Spinal cord (tissue), 9 donors: ENCODE measurements at regions not wholly inside any gene's neighbourhood (a gene's known extent, or its start where the extent isn't known, plus 50 kb on each side); places are given as distances from the start of the nearest gene placed in this dataset.

ENCODE experiments used
- DNase-seq, 6 donors: peaks; one replicate each; pipeline versions ENCODE4 v3.0.0 to v3.0.0-alpha.2; 2013 to 2015; ENCODE audit warnings: low spot score in 6 of 6, low read depth in 4 of 6
- H3K27ac ChIP-seq: one replicate; pipeline ENCODE4 v1.5.1; 2013; ENCODE audit warnings: low read depth, low read length, control low read depth
- H3K27me3 ChIP-seq: one replicate; pipeline ENCODE4 v1.6.1; 2013; ENCODE audit warnings: low read length; ENCODE audit not compliant: control insufficient read depth, insufficient read depth
- H3K36me3 ChIP-seq: one replicate; pipeline ENCODE4 v1.6.1; 2013; ENCODE audit warnings: low read length; ENCODE audit not compliant: control insufficient read depth, insufficient read depth
- H3K4me1 ChIP-seq: one replicate; pipeline ENCODE4 v1.6.1; 2013; ENCODE audit warnings: low read length; ENCODE audit not compliant: control insufficient read depth, insufficient read depth
- H3K4me3 ChIP-seq: one replicate; pipeline ENCODE4 v1.5.1; 2013; ENCODE audit warnings: low read depth, low read length, control low read depth
- H3K9me3 ChIP-seq: one replicate; pipeline ENCODE4 v1.6.1; 2013; ENCODE audit warnings: low read length; ENCODE audit not compliant: control insufficient read depth, insufficient read depth
- WGBS: methylation state at CpG from one replicate; pipeline ENCODE4 v1.1.5; 2013; ENCODE audit warnings: missing lambda C conversion rate; ENCODE audit not compliant: insufficient coverage; 5-methylcytosine and 5-hydroxymethylcytosine counted together
- donor health status: healthy.

DNA sequence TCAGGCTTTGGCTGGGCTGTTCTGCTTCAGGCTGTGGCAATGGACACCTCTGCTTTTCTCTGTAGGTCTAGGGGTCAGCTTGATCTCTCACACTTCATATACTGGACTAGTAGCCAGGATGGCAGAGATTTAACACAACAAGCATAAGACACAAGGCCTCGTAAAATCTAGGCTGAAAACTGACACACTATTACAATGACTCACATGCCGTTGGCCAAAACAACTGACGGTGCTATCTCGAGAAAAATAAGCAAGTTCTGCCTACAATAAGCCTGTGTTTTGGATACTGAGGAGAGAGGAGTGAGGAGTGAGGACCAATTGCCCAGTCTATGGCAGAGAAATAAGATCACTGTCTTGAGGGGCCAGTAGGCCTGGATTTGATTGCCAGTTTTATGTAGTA is 840.7 kb upstream of the ADAMTS5 start:
- Histone ChIP-seq H3K27me3 (no peaks in the 10 kb centered on the region), H3K4me1 (no peaks in the 10 kb centered on the region), H3K9me3 (no peaks in the 10 kb centered on the region), H3K4me3 (no peak overlapping the region), H3K27ac (no peak overlapping the region), H3K36me3 (no peaks in the 10 kb centered on the region)
- 94% methylated on average over 2 of the region's 4 CpGs for WGBS
- DNase-seq, result no peak

DNA sequence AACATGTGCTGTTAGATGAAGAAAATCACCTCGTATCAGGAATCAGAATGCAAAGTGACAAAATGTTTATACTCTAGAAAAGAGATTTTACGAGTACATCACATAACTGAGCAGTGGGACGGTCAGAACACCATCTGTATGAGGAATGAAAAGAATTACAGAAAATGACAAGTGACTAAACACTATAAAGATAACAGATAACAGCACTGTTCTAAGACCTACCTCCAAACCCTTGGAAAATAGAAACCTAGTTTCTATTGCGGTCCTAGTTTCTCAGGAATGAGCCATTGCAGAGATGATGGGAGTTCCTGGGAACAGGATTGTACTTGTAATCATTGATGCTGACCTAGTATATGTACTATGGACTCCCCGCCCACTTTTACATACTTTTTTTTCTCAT is 839.4 kb upstream of the ADAMTS5 start:
- H3K27me3 ChIP-seq, result no peaks in the 10 kb centered on the region
- H3K27ac ChIP-seq, result no peak overlapping the region
- no peaks in the 10 kb centered on the region for H3K36me3 ChIP-seq
- no peaks in the 10 kb centered on the region for H3K4me1 ChIP-seq
- no CpG with 5 or more reads among the region's 5 CpGs for WGBS
- no peaks in the 10 kb centered on the region for H3K9me3 ChIP-seq
- H3K4me3 ChIP-seq, result no peak overlapping the region
- DNase-seq, result no peak

DNA sequence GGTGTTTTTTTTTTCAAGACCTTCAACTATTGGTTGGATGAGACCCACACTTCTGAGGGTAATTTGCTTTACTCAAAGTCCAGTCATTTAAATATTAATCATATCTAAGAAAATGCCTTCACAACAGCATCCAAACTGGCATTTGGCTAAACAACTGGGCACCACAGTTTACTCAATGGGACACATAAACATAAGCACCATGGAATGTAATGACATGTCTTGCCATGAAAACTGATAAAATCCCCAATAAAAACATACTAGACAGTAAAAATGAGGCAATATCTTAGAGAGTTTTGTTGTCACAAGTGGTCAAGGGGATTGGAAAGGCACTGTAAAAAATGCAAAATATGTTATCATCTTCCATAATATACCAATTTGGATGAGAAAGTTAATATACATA is 838.8 kb upstream of the ADAMTS5 start:
- Histone ChIP-seq H3K4me1 (no peaks in the 10 kb centered on the region), H3K27ac (no peak overlapping the region)

DNA sequence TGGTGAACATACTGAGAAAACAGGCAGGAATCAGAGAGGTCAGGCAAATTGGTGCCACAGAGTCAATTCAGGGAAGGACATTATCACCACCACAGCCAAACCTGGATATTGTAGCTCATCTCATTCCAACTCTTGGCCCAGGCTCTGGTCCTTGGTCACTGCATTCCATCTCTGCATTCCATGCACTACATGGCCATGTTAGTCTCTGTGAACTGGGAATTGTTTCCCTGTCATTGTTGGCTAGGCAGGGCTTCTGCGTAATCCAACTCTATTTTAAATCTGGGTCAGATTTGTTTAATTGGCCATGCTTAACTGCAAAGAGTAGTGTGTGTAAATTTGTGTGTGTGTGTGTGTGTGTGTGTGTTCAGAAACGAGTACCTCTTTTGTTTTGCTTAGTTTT is 837.6 kb upstream of the ADAMTS5 start:
- no peak for DNase-seq
- Histone ChIP-seq H3K36me3 (no peaks in the 10 kb centered on the region), H3K27me3 (no peaks in the 10 kb centered on the region), H3K9me3 (no peaks in the 10 kb centered on the region), H3K4me1 (no peaks in the 10 kb centered on the region), H3K4me3 (no peak overlapping the region), H3K27ac (no peak overlapping the region)
- WGBS, result 58% methylated on average over 2 of the region's 2 CpGs

More for the DNA sequence above, 838.8 kb upstream of the ADAMTS5 start:
- Histone ChIP-seq H3K9me3 (no peaks in the 10 kb centered on the region), H3K27me3 (no peaks in the 10 kb centered on the region), H3K36me3 (no peaks in the 10 kb centered on the region), H3K4me3 (no peak overlapping the region)
- no peak for DNase-seq

DNA sequence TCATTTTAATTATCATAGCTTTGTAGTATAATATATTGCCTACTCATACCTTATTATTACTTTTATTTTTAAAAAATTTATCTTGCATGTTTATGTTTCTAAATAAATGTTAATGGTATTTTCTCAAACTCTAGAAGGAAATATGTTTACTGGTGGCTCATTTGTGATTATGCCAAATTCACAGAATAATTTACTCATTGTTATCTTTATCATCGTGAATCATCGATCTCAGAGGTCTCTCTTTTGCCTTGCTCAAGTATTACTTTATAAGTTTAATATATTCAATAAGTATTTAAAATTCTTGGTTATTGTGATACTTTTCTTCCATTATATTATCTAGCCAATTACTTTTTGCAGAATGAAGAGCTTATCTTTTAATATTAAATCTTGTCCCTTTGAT is 836.7 kb upstream of the ADAMTS5 start:
- H3K4me1 ChIP-seq, result no peaks in the 10 kb centered on the region
- no CpG with 5 or more reads among the region's 2 CpGs for WGBS
- H3K27ac ChIP-seq, result no peak overlapping the region
- DNase-seq, result no peak
- no peak overlapping the region for H3K4me3 ChIP-seq
- no peaks in the 10 kb centered on the region for H3K36me3 ChIP-seq
- no peaks in the 10 kb centered on the region for H3K27me3 ChIP-seq
- no peaks in the 10 kb centered on the region for H3K9me3 ChIP-seq

DNA sequence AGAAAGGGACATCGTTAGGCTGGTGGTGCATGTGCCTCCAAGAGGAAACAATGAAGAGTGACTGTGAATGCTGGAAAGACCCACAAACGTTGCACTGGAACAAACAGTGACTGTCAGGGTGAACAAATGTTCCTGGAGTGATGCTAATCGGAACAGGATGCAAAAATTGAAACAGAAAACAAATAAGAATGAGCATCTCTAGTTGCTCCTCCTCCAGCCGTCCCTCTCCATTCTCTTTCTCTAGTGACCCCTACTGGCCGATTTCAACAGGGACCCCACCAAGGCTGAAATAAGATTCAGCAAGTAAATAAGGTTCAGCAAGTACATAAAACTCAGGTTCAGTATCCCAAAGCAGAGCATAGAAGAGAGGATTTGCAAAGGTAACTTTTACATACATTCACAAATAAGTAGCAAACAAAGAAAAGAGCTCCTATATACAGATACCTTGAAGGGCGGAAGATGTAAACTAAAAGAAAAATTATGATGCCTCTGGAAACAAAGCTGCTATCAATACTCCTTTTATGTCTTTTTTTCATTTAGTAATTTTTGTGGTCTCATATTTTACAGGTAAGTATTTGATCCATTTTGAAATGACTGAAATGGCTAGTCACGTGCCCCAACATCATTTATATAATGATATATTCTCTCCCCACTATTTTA is 836.1 kb upstream of the ADAMTS5 start:
- H3K9me3 ChIP-seq, result no peaks in the 10 kb centered on the region
- H3K27ac ChIP-seq, result no peak overlapping the region
- DNase-seq, result peak in 2 of 6 donors; percentile 18 to 19
- no peaks in the 10 kb centered on the region for H3K27me3 ChIP-seq
- no peaks in the 10 kb centered on the region for H3K4me1 ChIP-seq
- no peaks in the 10 kb centered on the region for H3K36me3 ChIP-seq
- no peak overlapping the region for H3K4me3 ChIP-seq
- 47% methylated on average over 3 of the region's 7 CpGs for WGBS

DNA sequence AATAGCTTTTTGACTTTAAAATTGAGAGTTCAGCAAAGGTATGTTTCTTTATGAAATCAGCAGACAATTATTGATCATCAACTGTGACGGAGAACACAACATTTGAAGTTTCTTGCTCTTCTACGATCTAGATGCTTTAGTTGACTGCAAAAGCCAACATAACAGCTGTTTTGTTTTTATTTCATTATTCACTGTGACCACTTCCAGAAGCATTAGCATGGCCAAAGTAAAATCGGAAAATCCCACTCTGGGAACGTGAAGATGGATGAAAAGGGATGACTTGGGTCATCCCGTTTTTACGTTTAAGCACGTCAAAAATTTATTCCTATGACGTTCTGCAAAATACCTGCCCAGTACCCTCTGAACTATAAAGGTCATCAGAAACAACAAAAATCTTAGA is 833.0 kb upstream of the ADAMTS5 start:
- no peaks in the 10 kb centered on the region for H3K9me3 ChIP-seq
- H3K4me1 ChIP-seq, result no peaks in the 10 kb centered on the region
- no peaks in the 10 kb centered on the region for H3K27me3 ChIP-seq
- no peak overlapping the region for H3K27ac ChIP-seq
- no peaks in the 10 kb centered on the region for H3K36me3 ChIP-seq
- DNase-seq, result no peak
- H3K4me3 ChIP-seq, result no peak overlapping the region
- 80% methylated on average over 2 of the region's 8 CpGs for WGBS

DNA sequence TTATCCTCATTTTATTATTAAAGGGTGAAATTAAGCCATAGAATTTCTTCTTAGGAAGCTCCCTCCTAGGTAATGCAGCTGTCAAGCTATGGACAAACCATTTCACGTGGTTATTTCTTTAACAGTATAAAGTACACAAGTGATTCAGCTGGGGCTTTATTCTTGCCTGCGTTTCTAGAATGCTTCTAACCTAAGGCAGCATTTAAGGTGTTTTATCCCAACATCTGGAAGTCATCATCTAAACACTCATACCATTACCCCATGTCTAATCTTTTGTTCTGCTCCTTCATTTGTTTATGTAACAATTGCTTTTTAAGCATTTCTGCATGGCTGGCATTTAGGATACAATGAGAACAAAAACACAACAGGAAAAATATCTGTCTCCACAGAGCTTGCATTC is 829.2 kb upstream of the ADAMTS5 start:
- H3K27ac ChIP-seq, result no peak overlapping the region
- WGBS, result no CpG with 5 or more reads among the region's 2 CpGs
- no peaks in the 10 kb centered on the region for H3K36me3 ChIP-seq
- no peaks in the 10 kb centered on the region for H3K4me1 ChIP-seq
- no peaks in the 10 kb centered on the region for H3K27me3 ChIP-seq
- no peak overlapping the region for H3K4me3 ChIP-seq
- peak in 1 of 6 donors; percentile 10 for DNase-seq
- no peaks in the 10 kb centered on the region for H3K9me3 ChIP-seq

DNA sequence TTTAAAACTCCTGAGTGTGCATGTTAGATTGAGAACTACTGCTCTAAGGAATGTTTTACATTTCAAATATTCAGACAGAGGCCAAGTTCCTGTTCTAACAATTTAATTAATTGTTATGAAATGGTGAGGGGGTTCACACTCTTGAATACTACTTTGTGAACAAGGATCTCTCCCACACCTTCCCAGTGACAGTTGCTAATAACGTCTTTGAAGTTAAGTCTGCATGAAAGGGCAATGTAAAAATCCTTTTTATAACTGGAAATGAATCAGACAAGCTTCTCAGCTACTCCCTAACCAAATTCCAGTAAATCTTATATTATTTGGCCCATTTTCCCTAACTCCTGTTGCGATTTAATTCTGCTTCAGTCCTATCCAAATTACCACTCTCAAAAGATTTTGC is 828.5 kb upstream of the ADAMTS5 start:
- no peaks in the 10 kb centered on the region for H3K4me1 ChIP-seq
- no peaks in the 10 kb centered on the region for H3K36me3 ChIP-seq
- H3K27me3 ChIP-seq, result no peaks in the 10 kb centered on the region
- WGBS, result no CpG with 5 or more reads among the region's 2 CpGs
- no peak overlapping the region for H3K27ac ChIP-seq
- no peaks in the 10 kb centered on the region for H3K9me3 ChIP-seq
- no peak overlapping the region for H3K4me3 ChIP-seq
- DNase-seq, result peak in 1 of 6 donors; percentile 23

DNA sequence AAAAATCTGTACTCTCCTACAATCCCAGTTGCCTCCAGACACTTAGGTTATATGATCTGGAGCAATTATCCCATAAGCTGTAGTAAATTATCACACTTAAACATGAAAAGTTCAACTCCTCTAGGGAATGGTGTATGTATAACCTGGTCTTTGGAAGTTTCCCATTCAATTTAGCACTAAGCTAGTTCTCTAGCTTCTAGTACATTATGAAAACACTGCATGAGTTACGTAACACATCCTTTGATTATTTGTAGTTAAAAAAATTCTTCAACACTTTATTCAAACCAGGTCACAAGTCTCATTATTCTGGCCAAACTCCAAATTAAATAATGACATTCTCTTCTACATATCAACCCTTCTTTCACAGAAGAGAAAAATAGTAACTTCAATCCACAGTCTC is 827.0 kb upstream of the ADAMTS5 start:
- no peak overlapping the region for H3K4me3 ChIP-seq
- no peak for DNase-seq
- H3K4me1 ChIP-seq, result no peaks in the 10 kb centered on the region
- no peaks in the 10 kb centered on the region for H3K9me3 ChIP-seq
- no peaks in the 10 kb centered on the region for H3K27me3 ChIP-seq
- WGBS, result no CpG with 5 or more reads among the region's 1 CpG
- H3K36me3 ChIP-seq, result no peaks in the 10 kb centered on the region
- no peak overlapping the region for H3K27ac ChIP-seq
